H1 (cell line): ENCODE measurements at regions not wholly inside any gene's neighbourhood (a gene's known extent, or its start where the extent isn't known, plus 50 kb on each side); places are given as distances from the start of the nearest gene placed in this dataset.

Experiments used
- CTCF ChIA-PET: fragments of 300-600 bp; sonication (Branson Sonifier 250); formaldehyde crosslinking; loops from one replicate; lab custom pipeline; 2021; ENCODE audit not compliant: partially characterized antibody; lab: Charles Lee
- POLR2A ChIA-PET: fragments of 300-600 bp; sonication (Branson Sonifier 250); formaldehyde crosslinking; loops from one replicate; lab custom pipeline; 2021; ENCODE audit warnings: inconsistent platforms; ENCODE audit not compliant: partially characterized antibody; lab: Charles Lee
- DNase-seq, 2 experiments: peaks; one replicate each; pipeline versions ENCODE4 v3.0.0 to v3.0.0-alpha.2; 2010 to 2022; ENCODE audit warnings: low spot score in 2 of 2, low read depth in 1 of 2, mixed read lengths in 1 of 2
- FAIRE-seq: peaks from 2 replicates; lab custom pipeline; 2011; peaks lifted over from hg19 to GRCh38; lab: Jason Lieb, UNC
- H2AFZ ChIP-seq: 2 replicates; pipeline ENCODE4 v1.8.1; 2012; ENCODE audit warnings: low read length, inconsistent platforms
- H2AK5ac ChIP-seq: 2 replicates; pipeline ENCODE4 v1.6.1; 2013; ENCODE audit warnings: low read depth, low read length
- H2BK120ac ChIP-seq: replicated peaks from 2 replicates; pipeline ENCODE3; 2013; ENCODE audit warnings: low read depth, low read length, inconsistent platforms
- H2BK12ac ChIP-seq: 2 replicates; pipeline ENCODE4 v1.6.1; 2013; ENCODE audit warnings: low read depth, low read length
- H2BK15ac ChIP-seq: 2 replicates; pipeline ENCODE4 v1.6.1; 2013; ENCODE audit warnings: low read length
- H2BK20ac ChIP-seq: 2 replicates; pipeline ENCODE4 v1.6.1; 2013; ENCODE audit warnings: low read length
- H2BK5ac ChIP-seq: 2 replicates; pipeline ENCODE4 v1.6.1; 2013; ENCODE audit warnings: low read depth, low read length
- H3K14ac ChIP-seq: 2 replicates; pipeline ENCODE4 v1.6.1; 2013; ENCODE audit warnings: inconsistent platforms; ENCODE audit not compliant: insufficient read length
- H3K18ac ChIP-seq: 2 replicates; pipeline ENCODE4 v1.6.1; 2013; ENCODE audit warnings: low read length; ENCODE audit errors: extremely low read depth
- H3K23ac ChIP-seq: 2 replicates; pipeline ENCODE4 v1.6.1; 2013; ENCODE audit warnings: inconsistent platforms; ENCODE audit not compliant: insufficient read length
- H3K23me2 ChIP-seq: 2 replicates; pipeline ENCODE4 v1.6.1; 2013; ENCODE audit warnings: low read depth, low read length
- H3K27ac ChIP-seq: 2 replicates; pipeline ENCODE4 v1.6.1; 2011; ENCODE audit warnings: low read depth, low read length, inconsistent platforms
- H3K27me3 ChIP-seq, 4 experiments: replicated peaks in 1 of 4; 1 replicate in 1 of 4; 2 replicates in 3 of 4; pipeline versions ENCODE4 v1.6.1 to v1.8.1; 2011 to 2013; ENCODE audit warnings: low read length in 3 of 4, mild to moderate bottlenecking in 3 of 4, inconsistent platforms in 2 of 4, mixed read lengths in 2 of 4, moderate library complexity in 1 of 4; ENCODE audit not compliant: control insufficient read depth in 3 of 4, insufficient read depth in 3 of 4; ENCODE audit errors: extremely low read depth in 1 of 4
- H3K36me3 ChIP-seq, 4 experiments: 2 replicates each; pipeline versions ENCODE4 v1.6.1 to v1.8.1; 2011 to 2013; ENCODE audit warnings: mild to moderate bottlenecking in 4 of 4, low read length in 3 of 4, moderate library complexity in 2 of 4, control low read depth in 1 of 4, inconsistent platforms in 1 of 4; ENCODE audit not compliant: insufficient read depth in 4 of 4, control insufficient read depth in 2 of 4
- H3K4ac ChIP-seq: replicated peaks from 2 replicates; pipeline ENCODE3; 2013; ENCODE audit warnings: low read length, low read depth, mixed read lengths, inconsistent platforms; ENCODE audit not compliant: insufficient read length
- H3K4me1 ChIP-seq, 4 experiments: replicated peaks in 1 of 4; 1 replicate in 1 of 4; 2 replicates in 3 of 4; pipeline versions ENCODE4 v1.6.1 to v1.8.1; 2011 to 2013; ENCODE audit warnings: low read length in 3 of 4, inconsistent platforms in 2 of 4, mixed read lengths in 1 of 4; ENCODE audit not compliant: insufficient read depth in 4 of 4, control insufficient read depth in 3 of 4
- H3K4me2 ChIP-seq, 2 experiments: 2 replicates each; pipeline versions ENCODE4 v1.6.1 to v1.8.1; 2011 to 2013; ENCODE audit warnings: low read depth in 2 of 2, low read length in 2 of 2, control low read depth in 1 of 2, inconsistent platforms in 1 of 2, mild to moderate bottlenecking in 1 of 2; ENCODE audit not compliant: insufficient read depth in 1 of 2
- H3K4me3 ChIP-seq, 4 experiments: fragments of 200-600, 300-600 bp in 1 of 4; sonication (generic), shearing (Covaris generic), sonication (Bioruptor Twin) in 1 of 4; 2 replicates each; pipeline versions ENCODE4 v1.5.1 to v1.8.1; 2011 to 2016; ENCODE audit warnings: low read length in 4 of 4, low read depth in 3 of 4, control low read depth in 2 of 4, inconsistent platforms in 2 of 4, mild to moderate bottlenecking in 2 of 4, mixed read lengths in 1 of 4, moderate library complexity in 1 of 4; ENCODE audit not compliant: insufficient read depth in 2 of 4; ENCODE audit errors: extremely low read depth in 1 of 4
- H3K56ac ChIP-seq: replicated peaks from 2 replicates; pipeline ENCODE3; 2013; ENCODE audit warnings: low read depth, mild to moderate bottlenecking, mixed read lengths, low read length, inconsistent platforms; ENCODE audit not compliant: insufficient read length
- H3K79me1 ChIP-seq: 2 replicates; pipeline ENCODE4 v1.6.1; 2013; ENCODE audit warnings: low read depth, low read length, control low read depth
- H3K79me2 ChIP-seq, 2 experiments: 2 replicates each; pipeline versions ENCODE4 v1.6.1 to v1.8.1; 2012 to 2013; ENCODE audit warnings: low read length in 2 of 2, mild to moderate bottlenecking in 2 of 2, inconsistent platforms in 1 of 2; ENCODE audit not compliant: insufficient read depth in 2 of 2, control insufficient read depth in 1 of 2
- H3K9ac ChIP-seq, 4 experiments: replicated peaks in 1 of 4; 1 replicate in 1 of 4; 2 replicates in 3 of 4; pipeline versions ENCODE4 v1.6.1 to v1.8.1; 2011 to 2013; ENCODE audit warnings: low read depth in 3 of 4, low read length in 3 of 4, control low read depth in 2 of 4, mild to moderate bottlenecking in 2 of 4, moderate library complexity in 2 of 4, inconsistent platforms in 1 of 4; ENCODE audit errors: extremely low read depth in 1 of 4
- H3K9me3 ChIP-seq, 2 experiments: 2 replicates each; pipeline versions ENCODE4 v1.6.1 to v1.8.1; 2012 to 2013; ENCODE audit warnings: mild to moderate bottlenecking in 2 of 2, moderate library complexity in 2 of 2, control low read depth in 1 of 2, inconsistent platforms in 1 of 2, low read depth in 1 of 2, low read length in 1 of 2, mixed read lengths in 1 of 2; ENCODE audit not compliant: insufficient read depth in 2 of 2
- H4K20me1 ChIP-seq, 2 experiments: replicated peaks in 1 of 2; 2 replicates each; pipeline versions ENCODE3 to v1.8.1; 2011 to 2013; ENCODE audit warnings: inconsistent platforms in 2 of 2, low read length in 2 of 2, mild to moderate bottlenecking in 1 of 2; ENCODE audit not compliant: insufficient read depth in 2 of 2, control insufficient read depth in 1 of 2
- H4K5ac ChIP-seq: 2 replicates; pipeline ENCODE4 v1.6.1; 2013; ENCODE audit warnings: low read length, low read depth, mixed read lengths, inconsistent platforms; ENCODE audit not compliant: insufficient read length
- H4K8ac ChIP-seq: 2 replicates; pipeline ENCODE4 v1.8.0; 2013; ENCODE audit warnings: mild to moderate bottlenecking, moderate library complexity, low read length, inconsistent platforms; ENCODE audit not compliant: insufficient read depth; ENCODE audit errors: extremely low read depth
- H4K91ac ChIP-seq: replicated peaks from 2 replicates; pipeline ENCODE3; 2013; ENCODE audit warnings: low read length, mixed read lengths, inconsistent platforms; ENCODE audit not compliant: insufficient read length
- ASH2L ChIP-seq: fragments of 200-600, 300-600 bp; sonication (generic); IDR thresholded peaks from one replicate; pipeline ENCODE4 v1.7.1; 2017; ENCODE audit warnings: low read length
- CBX5 ChIP-seq: fragments of 300-800, 300-1000 bp; sonication (generic); IDR thresholded peaks from 2 replicates; pipeline ENCODE4 v1.7.1; 2016; ENCODE audit warnings: antibody characterized with exemption, low read length, low read depth
- CEBPB ChIP-seq: IDR thresholded peaks from 2 replicates; pipeline ENCODE4 v1.6.1; 2012; ENCODE audit warnings: low read depth, low read length
- FOSL1 ChIP-seq: IDR thresholded peaks from 2 replicates; pipeline ENCODE4 v1.6.1; 2011; ENCODE audit warnings: mild to moderate bottlenecking, low read depth, low read length, moderate library complexity; ENCODE audit not compliant: insufficient read depth
- GABPA ChIP-seq: IDR thresholded peaks from 2 replicates; pipeline ENCODE4 v1.6.1; 2011; ENCODE audit warnings: mild to moderate bottlenecking, low read length, moderate library complexity, borderline replicate concordance; ENCODE audit not compliant: insufficient read depth
- MAX ChIP-seq: IDR thresholded peaks from 2 replicates; pipeline ENCODE4 v1.6.1; 2012; ENCODE audit warnings: inconsistent platforms
- POLR2A ChIP-seq, 2 experiments: IDR thresholded peaks; 1 replicate in 1 of 2; 2 replicates in 1 of 2; pipeline ENCODE4 v1.6.1; 2011; ENCODE audit warnings: low read depth in 2 of 2, low read length in 2 of 2, mild to moderate bottlenecking in 2 of 2; ENCODE audit errors: control extremely low read depth in 1 of 2
- RBBP5 ChIP-seq: IDR thresholded peaks from 2 replicates; pipeline ENCODE4 v1.7.1; 2012; ENCODE audit warnings: low read depth, mild to moderate bottlenecking, inconsistent platforms, low read length, moderate library complexity, borderline replicate concordance
- SIRT6 ChIP-seq: IDR thresholded peaks from one replicate; pipeline ENCODE4 v1.7.1; 2012; ENCODE audit warnings: low read length, inconsistent platforms
- SIX5 ChIP-seq: IDR thresholded peaks from 2 replicates; pipeline ENCODE4 v1.6.1; 2011; ENCODE audit warnings: mild to moderate bottlenecking, low read depth, low read length
- SRF ChIP-seq: IDR thresholded peaks from 2 replicates; pipeline ENCODE4 v1.6.1; 2011; ENCODE audit warnings: mild to moderate bottlenecking, low read depth, low read length, moderate library complexity
- TBP ChIP-seq: IDR thresholded peaks from 2 replicates; pipeline ENCODE4 v1.6.1; 2011; ENCODE audit warnings: low read depth, low read length, improper control_type of control experiment
- TEAD4 ChIP-seq: IDR thresholded peaks from 2 replicates; pipeline ENCODE4 v1.6.1; 2012; ENCODE audit warnings: low read depth, low read length, inconsistent platforms, mixed read lengths
- ZNF274 ChIP-seq: IDR thresholded peaks from 2 replicates; pipeline ENCODE4 v1.7.0; 2012; ENCODE audit warnings: low read length, borderline replicate concordance; ENCODE audit errors: extremely low read depth
- TF ChIP-seq, protein P1 (sequence below): IDR thresholded peaks from 2 replicates; pipeline ENCODE4 v1.6.1; 2012; ENCODE audit warnings: inconsistent platforms
- TF ChIP-seq, protein P2 (sequence below): IDR thresholded peaks from 2 replicates; pipeline ENCODE4 v1.6.1; 2011; ENCODE audit warnings: low read depth, mild to moderate bottlenecking, low read length; ENCODE audit not compliant: insufficient read depth

DNA sequence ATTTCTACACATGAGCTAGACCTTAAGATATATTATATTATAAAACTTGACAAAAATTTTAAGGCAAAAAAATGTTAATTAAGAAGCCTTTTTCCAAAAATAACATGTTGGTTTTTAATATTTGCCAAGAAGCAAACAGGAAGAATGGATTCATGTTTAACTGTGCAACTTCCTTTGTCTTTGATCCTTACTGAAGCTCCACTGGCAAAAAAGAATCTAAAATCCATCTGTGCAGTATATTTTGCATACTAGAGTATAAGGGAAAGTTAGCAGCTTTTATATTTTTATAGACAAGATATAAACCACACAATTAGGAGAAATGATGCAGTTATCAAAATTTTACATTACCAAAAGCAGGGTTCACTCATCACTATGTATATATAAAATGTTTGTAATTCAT is 76.9 kb upstream of the RGS18 start:
- Histone ChIP-seq H2BK15ac (no peak overlapping the region), H2BK12ac (no peak overlapping the region), H3K14ac (no peak overlapping the region), H4K8ac (no peak overlapping the region), H3K23ac (no peak overlapping the region), H3K4me1 (no peaks in the 10 kb centered on the region), H3K79me1 (no peaks in the 10 kb centered on the region), H3K23me2 (no peaks in the 10 kb centered on the region), H3K4ac (no peak overlapping the region), H3K56ac (no peak overlapping the region), H3K9ac (no peak overlapping the region), H4K20me1 (no peaks in the 10 kb centered on the region), H3K9me3 (no peaks in the 10 kb centered on the region), H3K36me3 (no peaks in the 10 kb centered on the region), H2BK20ac (no peak overlapping the region), H3K18ac (no peak overlapping the region), H3K4me2 (no peak overlapping the region), H4K91ac (no peak overlapping the region), H3K4me3 (no peak overlapping the region), H2AK5ac (no peak overlapping the region), H3K79me2 (no peaks in the 10 kb centered on the region), H2BK5ac (no peak overlapping the region), H3K27ac (no peak overlapping the region), H4K5ac (no peak overlapping the region), H3K27me3 (no peaks in the 10 kb centered on the region), H2AFZ (no peak overlapping the region), H2BK120ac (no peak overlapping the region)
- no peak for DNase-seq
- CTCF ChIA-PET: interaction anchor here (1.3 kb wide), 1 partner anchor 42 kb away, joined by 3 read pairs; no protein-coding TSS in a partner anchor
- FAIRE-seq: no peak
- POLR2A ChIA-PET: no interaction called here
- TF ChIP-seq GABPA: no peak
- TF ChIP-seq, protein P1, sequence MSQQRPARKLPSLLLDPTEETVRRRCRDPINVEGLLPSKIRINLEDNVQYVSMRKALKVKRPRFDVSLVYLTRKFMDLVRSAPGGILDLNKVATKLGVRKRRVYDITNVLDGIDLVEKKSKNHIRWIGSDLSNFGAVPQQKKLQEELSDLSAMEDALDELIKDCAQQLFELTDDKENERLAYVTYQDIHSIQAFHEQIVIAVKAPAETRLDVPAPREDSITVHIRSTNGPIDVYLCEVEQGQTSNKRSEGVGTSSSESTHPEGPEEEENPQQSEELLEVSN: no peak
- TF ChIP-seq TBP: no peak
- no peak for TF ChIP-seq RBBP5
- TF ChIP-seq POLR2A (IDR thresholded peaks at IDR 0.05; ENCODE audit: control extremely low read depth in 1 of 2, low read depth in 2 of 2, low read length in 2 of 2): no peak
- TF ChIP-seq ASH2L: no peak
- TF ChIP-seq, protein P2, sequence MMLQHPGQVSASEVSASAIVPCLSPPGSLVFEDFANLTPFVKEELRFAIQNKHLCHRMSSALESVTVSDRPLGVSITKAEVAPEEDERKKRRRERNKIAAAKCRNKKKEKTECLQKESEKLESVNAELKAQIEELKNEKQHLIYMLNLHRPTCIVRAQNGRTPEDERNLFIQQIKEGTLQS: no peak
- no peak for TF ChIP-seq TEAD4
- TF ChIP-seq CEBPB: no peak
- TF ChIP-seq FOSL1: no peak
- TF ChIP-seq SRF: no peak
- no peak for TF ChIP-seq CBX5
- TF ChIP-seq SIX5: no peak
- no peak for TF ChIP-seq MAX
- TF ChIP-seq SIRT6: no peak
- no peak for TF ChIP-seq ZNF274
